ENCODE measurements at regions not wholly inside any gene's neighbourhood (a gene's known extent, or its start where the extent isn't known, plus 50 kb on each side); places are given as distances from the start of the nearest gene placed in this dataset.

GRCh38 chr19:29289020-29289419, 76.1 kb upstream of the UQCRFS1 start:
- no peak for TF ChIP-seq CTCF (IDR thresholded peaks at IDR 0.05; ENCODE audit: poor library complexity, severe bottlenecking)
- TF ChIP-seq REST (IDR thresholded peaks at IDR 0.05; ENCODE audit: borderline replicate concordance) = no peak
- TF ChIP-seq RAD21 (conservative IDR thresholded peaks at IDR 0.05) = no peak
- TF ChIP-seq MXI1 (conservative IDR thresholded peaks at IDR 0.05; ENCODE audit: poor library complexity, severe bottlenecking) = no peak
- no peak for TF ChIP-seq EZH2 (IDR thresholded peaks at IDR 0.05; ENCODE audit: borderline replicate concordance, insufficient read depth, low read length, poor library complexity, severe bottlenecking)
- TF ChIP-seq POLR2AphosphoS5 (IDR thresholded peaks at IDR 0.05) = no peak
- no peak for TF ChIP-seq EP300 (conservative IDR thresholded peaks at IDR 0.05; ENCODE audit: poor library complexity, severe bottlenecking)
- TF ChIP-seq SMC3 (conservative IDR thresholded peaks at IDR 0.05; ENCODE audit: poor library complexity) = no peak
- TF ChIP-seq TAF1 (IDR thresholded peaks at IDR 0.05; ENCODE audit: low read depth) = no peak

All from neural cell (in vitro differentiated cells).